DOHH2 (cell line): ENCODE measurements at regions not wholly inside any gene's neighbourhood (a gene's known extent, or its start where the extent isn't known, plus 50 kb on each side); places are given as distances from the start of the nearest gene placed in this dataset.

Experiments
- H3F3A ChIP-seq: fragments of 200-600 bp; sonication (generic), shearing (Covaris generic); 2 replicates; pipeline ENCODE4 v1.6.0; 2016; ENCODE audit warnings: antibody characterized with exemption, mild to moderate bottlenecking; ENCODE audit not compliant: control insufficient read depth, insufficient read depth
- H3K27ac ChIP-seq: fragments of 200-600 bp; sonication (generic); 2 replicates; pipeline ENCODE4 v1.5.1; 2014; ENCODE audit warnings: low read depth, mild to moderate bottlenecking, low read length, moderate library complexity
- H3K27me3 ChIP-seq: fragments of 200-600 bp; sonication (generic); 2 replicates; pipeline ENCODE4 v1.6.1; 2014; ENCODE audit warnings: mild to moderate bottlenecking, low read length, mixed read lengths; ENCODE audit not compliant: control insufficient read depth
- H3K36me3 ChIP-seq: fragments of 200-600 bp; sonication (generic); 2 replicates; pipeline ENCODE4 v1.6.1; 2014; ENCODE audit warnings: mild to moderate bottlenecking, low read length, moderate library complexity, mixed read lengths; ENCODE audit not compliant: control insufficient read depth
- H3K4me1 ChIP-seq: fragments of 200-600 bp; sonication (generic); 2 replicates; pipeline ENCODE4 v1.6.1; 2014; ENCODE audit warnings: mild to moderate bottlenecking, low read length, mixed read lengths; ENCODE audit not compliant: control insufficient read depth
- H3K4me2 ChIP-seq: fragments of 200-600 bp; sonication (generic); 2 replicates; pipeline ENCODE4 v1.6.0; 2014; ENCODE audit warnings: mild to moderate bottlenecking, low read length, moderate library complexity
- H3K4me3 ChIP-seq: fragments of 200-600 bp; sonication (generic); 2 replicates; pipeline ENCODE4 v1.5.1; 2014; ENCODE audit warnings: mild to moderate bottlenecking, low read length, mixed read lengths
- H3K79me2 ChIP-seq: fragments of 200-600 bp; sonication (generic); 2 replicates; pipeline ENCODE4 v1.6.1; 2014; ENCODE audit warnings: mild to moderate bottlenecking, low read length, mixed read lengths; ENCODE audit not compliant: control insufficient read depth
- H3K9me2 ChIP-seq: fragments of 200-600 bp; sonication (generic); replicated peaks from 2 replicates; pipeline ENCODE4 v1.6.1; 2014; ENCODE audit warnings: mild to moderate bottlenecking, low read length, mixed read lengths; ENCODE audit not compliant: control insufficient read depth
- H3K9me3 ChIP-seq: fragments of 200-600 bp; sonication (generic); 2 replicates; pipeline ENCODE4 v1.6.1; 2014; ENCODE audit warnings: antibody characterized with exemption, low read length, mixed read lengths; ENCODE audit not compliant: control insufficient read depth, insufficient read depth
- H4K20me1 ChIP-seq: fragments of 200-600 bp; sonication (generic); 2 replicates; pipeline ENCODE4 v1.6.0; 2014; ENCODE audit warnings: low read depth, mild to moderate bottlenecking, antibody characterized with exemption, low read length, moderate library complexity; ENCODE audit not compliant: control insufficient read depth, insufficient read depth
- EZH2phosphoT487 ChIP-seq: fragments of 200-600 bp; sonication (generic); IDR thresholded peaks from 2 replicates; pipeline ENCODE4 v1.6.1; 2017; ENCODE audit warnings: borderline replicate concordance, mild to moderate bottlenecking, antibody characterized with exemption, low read length, moderate library complexity, mixed read lengths
- TF ChIP-seq, protein P1 (sequence below): fragments of 200-600 bp; sonication (generic); IDR thresholded peaks from one replicate; pipeline ENCODE4 v1.5.1; 2014; ENCODE audit warnings: antibody characterized with exemption, mild to moderate bottlenecking, low read depth, low read length; ENCODE audit not compliant: poor library complexity, severe bottlenecking

DNA sequence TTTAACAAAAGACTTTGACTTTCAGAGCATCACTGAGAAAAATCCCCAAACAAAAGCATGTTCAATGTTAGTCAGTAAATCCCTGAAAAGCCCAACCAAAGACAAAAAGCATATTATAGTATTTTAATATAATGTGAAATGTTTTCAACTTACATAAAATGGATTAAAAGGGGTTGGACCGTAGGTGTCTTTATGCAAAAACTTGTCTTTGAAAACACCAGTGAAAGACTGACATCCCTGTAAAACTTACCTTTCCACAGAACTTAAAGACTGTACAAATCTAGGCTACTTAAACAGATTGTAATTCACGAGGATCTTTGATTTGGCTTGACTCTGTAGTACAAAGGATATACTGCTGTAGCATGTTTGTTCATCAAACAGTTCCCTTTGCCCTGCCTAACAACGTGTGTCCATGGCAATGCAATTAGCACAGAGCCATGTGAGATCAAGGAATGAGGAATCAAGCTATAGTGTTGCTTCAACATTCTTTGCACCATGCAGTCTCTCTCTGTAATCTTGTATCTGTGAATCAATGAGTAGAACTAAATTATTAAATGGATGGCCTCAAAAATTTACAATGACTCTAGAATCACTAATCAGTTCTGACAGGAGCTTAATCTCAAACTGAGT lies 138.5 kb upstream of the SYT1 start:
- Histone ChIP-seq H3K36me3 (no peaks in the 10 kb centered on the region), H4K20me1 (no peaks in the 10 kb centered on the region), H3K4me2 (no peak overlapping the region), H3K4me1 (no peaks in the 10 kb centered on the region), H3K4me3 (no peak overlapping the region), H3F3A (no peaks in the 10 kb centered on the region), H3K79me2 (no peaks in the 10 kb centered on the region), H3K9me2 (no peaks in the 10 kb centered on the region), H3K27me3 (no peaks in the 10 kb centered on the region), H3K27ac (no peak overlapping the region), H3K9me3 (no peaks in the 10 kb centered on the region)
- TF ChIP-seq EZH2phosphoT487 = no peak
- TF ChIP-seq, protein P1, sequence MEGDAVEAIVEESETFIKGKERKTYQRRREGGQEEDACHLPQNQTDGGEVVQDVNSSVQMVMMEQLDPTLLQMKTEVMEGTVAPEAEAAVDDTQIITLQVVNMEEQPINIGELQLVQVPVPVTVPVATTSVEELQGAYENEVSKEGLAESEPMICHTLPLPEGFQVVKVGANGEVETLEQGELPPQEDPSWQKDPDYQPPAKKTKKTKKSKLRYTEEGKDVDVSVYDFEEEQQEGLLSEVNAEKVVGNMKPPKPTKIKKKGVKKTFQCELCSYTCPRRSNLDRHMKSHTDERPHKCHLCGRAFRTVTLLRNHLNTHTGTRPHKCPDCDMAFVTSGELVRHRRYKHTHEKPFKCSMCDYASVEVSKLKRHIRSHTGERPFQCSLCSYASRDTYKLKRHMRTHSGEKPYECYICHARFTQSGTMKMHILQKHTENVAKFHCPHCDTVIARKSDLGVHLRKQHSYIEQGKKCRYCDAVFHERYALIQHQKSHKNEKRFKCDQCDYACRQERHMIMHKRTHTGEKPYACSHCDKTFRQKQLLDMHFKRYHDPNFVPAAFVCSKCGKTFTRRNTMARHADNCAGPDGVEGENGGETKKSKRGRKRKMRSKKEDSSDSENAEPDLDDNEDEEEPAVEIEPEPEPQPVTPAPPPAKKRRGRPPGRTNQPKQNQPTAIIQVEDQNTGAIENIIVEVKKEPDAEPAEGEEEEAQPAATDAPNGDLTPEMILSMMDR = no peak

DNA sequence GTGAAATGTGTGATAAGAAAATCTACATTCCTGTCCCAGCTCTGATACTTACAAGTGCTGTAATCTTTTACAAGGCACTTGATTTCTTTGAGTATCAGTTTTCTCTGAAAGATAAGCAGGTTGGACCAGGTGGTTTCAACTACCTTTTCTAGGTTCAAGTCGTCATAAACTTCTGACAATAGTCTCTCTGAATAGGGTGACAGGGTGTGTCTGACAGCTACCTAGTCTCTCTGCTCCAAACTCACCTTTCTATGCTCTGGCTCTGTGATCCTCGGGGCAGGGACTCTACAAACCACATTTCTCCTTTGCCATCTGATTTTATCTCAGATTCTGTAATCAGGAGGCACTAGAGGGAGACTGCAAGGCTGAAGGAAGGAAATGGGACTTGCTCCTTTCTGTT lies 137.7 kb upstream of the SYT1 start:
- H3K4me3 ChIP-seq = no peak overlapping the region
- no peaks in the 10 kb centered on the region for H3K79me2 ChIP-seq
- no peaks in the 10 kb centered on the region for H3K27me3 ChIP-seq
- no peak overlapping the region for H3K4me2 ChIP-seq
- TF ChIP-seq, protein P1 = no peak
- TF ChIP-seq EZH2phosphoT487 = no peak
- no peak overlapping the region for H3K27ac ChIP-seq
- H3K9me3 ChIP-seq = no peaks in the 10 kb centered on the region
- no peaks in the 10 kb centered on the region for H3F3A ChIP-seq
- no peaks in the 10 kb centered on the region for H3K36me3 ChIP-seq
- no peaks in the 10 kb centered on the region for H3K4me1 ChIP-seq
- H4K20me1 ChIP-seq = no peaks in the 10 kb centered on the region
- no peaks in the 10 kb centered on the region for H3K9me2 ChIP-seq

DNA sequence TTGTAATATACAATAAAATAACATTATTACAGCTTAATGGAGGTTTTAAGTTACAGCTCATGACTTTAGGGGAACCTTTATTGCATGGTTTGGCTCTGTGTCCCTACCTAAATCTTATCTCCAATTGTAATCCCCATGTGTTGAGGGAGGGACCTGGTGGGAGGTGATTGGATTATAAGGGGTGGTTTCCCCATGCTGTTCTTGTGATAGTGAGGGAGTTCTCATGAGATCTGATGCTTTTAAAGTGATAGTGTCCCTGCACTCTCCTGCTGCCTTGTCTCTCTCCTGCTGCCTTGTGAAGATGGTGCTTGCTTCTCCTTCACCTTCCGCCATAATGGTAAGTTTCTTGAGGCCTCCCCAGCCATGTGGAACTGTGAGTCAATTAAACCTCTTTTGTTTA lies 132.1 kb upstream of the SYT1 start:
- H4K20me1 ChIP-seq = no peaks in the 10 kb centered on the region
- no peaks in the 10 kb centered on the region for H3K9me2 ChIP-seq
- H3K79me2 ChIP-seq = no peaks in the 10 kb centered on the region
- H3K9me3 ChIP-seq = no peaks in the 10 kb centered on the region
- H3K36me3 ChIP-seq = no peaks in the 10 kb centered on the region
- TF ChIP-seq, protein P1 = no peak
- no peak for TF ChIP-seq EZH2phosphoT487
- H3K27ac ChIP-seq = no peak overlapping the region
- H3K4me3 ChIP-seq = no peak overlapping the region
- H3K4me2 ChIP-seq = no peak overlapping the region
- H3K27me3 ChIP-seq = no peaks in the 10 kb centered on the region
- H3K4me1 ChIP-seq = no peaks in the 10 kb centered on the region
- no peaks in the 10 kb centered on the region for H3F3A ChIP-seq
